HG03442 (cell line): ENCODE measurements at regions not wholly inside any gene's neighbourhood (a gene's known extent, or its start where the extent isn't known, plus 50 kb on each side); places are given as distances from the start of the nearest gene placed in this dataset.

Experiments
- ATAC-seq: cut with Tn5 transposase; IDR thresholded peaks from one replicate; pipeline ENCODE4 v1.9.1; 2021; ENCODE audit warnings: mild to moderate bottlenecking, moderate library complexity; ENCODE audit not compliant: unreplicated experiment

- no peak for ATAC-seq
Measured at GRCh38 chr16:48845261-48845660, 235.3 kb upstream of the N4BP1 start.

- ATAC-seq = no peak
Measured at GRCh38 chr16:48838349-48838748, 228.4 kb upstream of the N4BP1 start.

- no peak for ATAC-seq
Measured at GRCh38 chr16:48836636-48837035, 226.7 kb upstream of the N4BP1 start.

GRCh38 chr16:48836067-48836466 is 226.1 kb upstream of the N4BP1 start:
- ATAC-seq = no peak

GRCh38 chr16:48834576-48834975 is 224.6 kb upstream of the N4BP1 start:
- no peak for ATAC-seq

- no peak for ATAC-seq
Measured at GRCh38 chr16:48833461-48833860, 223.5 kb upstream of the N4BP1 start.

- no peak for ATAC-seq
Measured at GRCh38 chr16:48831076-48831722, 221.2 kb upstream of the N4BP1 start.

- no peak for ATAC-seq
Measured at GRCh38 chr16:48829336-48830310, 219.6 kb upstream of the N4BP1 start.

GRCh38 chr16:48824271-48824670 is 214.3 kb upstream of the N4BP1 start:
- no peak for ATAC-seq

GRCh38 chr16:48822431-48822830 is 212.5 kb upstream of the N4BP1 start:
- ATAC-seq = no peak

GRCh38 chr16:48820379-48820778 is 210.4 kb upstream of the N4BP1 start:
- ATAC-seq = no peak

- no peak for ATAC-seq
Measured at GRCh38 chr16:48818257-48818656, 208.3 kb upstream of the N4BP1 start.

GRCh38 chr16:48817032-48817431 is 207.1 kb upstream of the N4BP1 start:
- ATAC-seq = no peak

GRCh38 chr16:48816393-48816792 is 206.4 kb upstream of the N4BP1 start:
- ATAC-seq = no peak

GRCh38 chr16:48814994-48815393 is 205.0 kb upstream of the N4BP1 start:
- ATAC-seq = no peak

- no peak for ATAC-seq
Measured at GRCh38 chr16:48813485-48813884, 203.5 kb upstream of the N4BP1 start.

- ATAC-seq = no peak
Measured at GRCh38 chr16:48812856-48813255, 202.9 kb upstream of the N4BP1 start.

GRCh38 chr16:48811478-48811877 is 201.5 kb upstream of the N4BP1 start:
- ATAC-seq = no peak

- ATAC-seq = no peak
Measured at GRCh38 chr16:48810803-48811453, 200.9 kb upstream of the N4BP1 start.

- no peak for ATAC-seq
Measured at GRCh38 chr16:48810436-48810802, 200.4 kb upstream of the N4BP1 start.

GRCh38 chr16:48790151-48790550 is 180.2 kb upstream of the N4BP1 start:
- ATAC-seq = no peak

GRCh38 chr16:48788475-48788874 is 178.5 kb upstream of the N4BP1 start:
- ATAC-seq = no peak
